Skeletal muscle satellite cell (primary cell): ENCODE measurements at regions not wholly inside any gene's neighbourhood (a gene's known extent, or its start where the extent isn't known, plus 50 kb on each side); places are given as distances from the start of the nearest gene placed in this dataset. TPM values are rescaled to one million over a fixed set of nuclear protein-coding genes. Genes with fewer than 3 reads are reported as not detected.
"Not testable (repeated sequence)": the region's sequence is repeated elsewhere in the genome, so short reads cannot be mapped to it uniquely, and the experiment has no call there.

Experiments
- H3K27me3 ChIP-seq: 2 replicates; pipeline ENCODE4 v1.7.0; 2013; ENCODE audit warnings: low read length; ENCODE audit not compliant: control insufficient read depth, insufficient read depth
- H3K36me3 ChIP-seq: 2 replicates; pipeline ENCODE4 v1.7.0; 2013; ENCODE audit warnings: mild to moderate bottlenecking, control low read depth, low read length; ENCODE audit not compliant: insufficient read depth
- H3K4me1 ChIP-seq: 2 replicates; pipeline ENCODE4 v1.7.0; 2013; ENCODE audit warnings: low read length; ENCODE audit not compliant: control insufficient read depth, insufficient read depth
- H3K4me2 ChIP-seq: 2 replicates; pipeline ENCODE4 v1.7.0; 2013; ENCODE audit warnings: mild to moderate bottlenecking, low read length
- H3K4me3 ChIP-seq: 2 replicates; pipeline ENCODE4 v1.7.0; 2013; ENCODE audit warnings: low read length
- H3K9ac ChIP-seq: 2 replicates; pipeline ENCODE4 v1.7.0; 2013; ENCODE audit warnings: mild to moderate bottlenecking, low read depth, low read length, moderate library complexity
- H3K9me3 ChIP-seq: replicated peaks from 2 replicates; pipeline ENCODE4 v1.7.0; 2013; ENCODE audit warnings: mild to moderate bottlenecking, control low read depth, low read length
- small RNA-seq: library from RNA; depleted of rRNA; stranded (forward); fragments of <200 nt; gene quantifications from one replicate; pipeline ENCODE3, GENCODE V24; 2012

DNA sequence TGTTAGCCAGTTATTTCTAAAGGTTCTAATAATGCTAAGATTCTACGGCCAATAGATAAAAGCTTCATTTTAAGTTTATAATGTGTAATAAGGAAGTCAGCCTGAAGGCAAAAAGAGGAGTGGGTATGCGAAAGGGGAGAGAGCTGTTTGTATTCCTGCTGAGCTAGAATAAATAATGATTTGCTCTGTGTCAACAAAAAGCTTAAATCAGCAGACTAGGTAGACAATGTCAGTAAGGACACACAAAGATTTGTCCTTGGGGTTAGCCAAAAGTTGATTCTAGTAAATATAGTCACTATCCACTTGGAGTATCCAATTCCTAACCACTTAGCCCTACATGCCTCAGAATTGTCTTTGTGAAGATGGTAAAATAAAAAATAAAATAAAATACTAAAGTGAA, 90.3 kb upstream of the GRIA3 start:
- Histone ChIP-seq H3K4me3 (no peak overlapping the region), H3K36me3 (no peaks in the 10 kb centered on the region), H3K27me3 (no peaks in the 10 kb centered on the region)

DNA sequence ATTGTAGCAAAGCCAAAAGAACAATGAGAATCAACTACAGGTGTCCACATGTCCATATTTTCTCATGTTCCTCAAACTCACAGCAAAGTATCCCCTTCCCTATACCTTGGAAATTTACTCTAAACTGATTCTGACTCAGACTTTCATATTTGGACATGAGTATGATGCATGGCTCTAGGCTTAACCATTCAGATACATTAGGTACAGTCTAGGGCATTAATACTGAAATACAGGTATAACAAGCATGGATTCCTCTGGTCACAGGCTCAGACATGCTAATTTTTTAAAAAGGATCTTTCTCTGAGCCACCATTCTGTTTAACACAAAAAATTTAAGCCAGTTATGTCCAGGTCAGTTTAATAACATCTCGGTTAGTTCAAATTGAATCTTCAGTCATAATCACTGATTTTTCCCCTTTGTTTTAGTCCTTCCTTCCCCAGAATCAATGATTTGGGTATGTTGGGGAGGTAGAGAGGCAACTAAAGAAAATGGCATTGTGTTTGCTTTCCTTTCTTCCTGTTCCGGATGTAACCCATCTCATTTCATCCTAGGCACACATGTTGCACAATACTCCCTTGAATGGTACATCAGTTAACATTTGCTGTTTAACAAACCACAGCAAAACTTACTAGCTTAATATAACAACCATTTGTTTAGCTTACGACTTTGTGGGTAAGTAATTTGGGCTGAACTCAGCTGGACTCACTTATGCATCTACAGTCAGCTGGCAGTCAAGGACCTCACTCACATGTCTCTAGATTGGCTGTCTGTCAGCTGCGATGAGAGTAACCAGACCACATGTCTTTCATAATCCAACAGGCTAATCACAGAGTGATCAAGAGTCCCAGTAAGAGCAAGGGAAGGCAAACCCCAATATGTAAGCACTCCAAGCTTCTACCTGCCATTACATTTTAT, 75.3 kb upstream of the GRIA3 start:
- no peak overlapping the region for H3K9ac ChIP-seq

More for the DNA sequence above, 90.3 kb upstream of the GRIA3 start:
- no peaks in the 10 kb centered on the region for H3K4me1 ChIP-seq
- no peak overlapping the region for H3K4me2 ChIP-seq
- no peaks in the 10 kb centered on the region for H3K9me3 ChIP-seq
- no peak overlapping the region for H3K9ac ChIP-seq

DNA sequence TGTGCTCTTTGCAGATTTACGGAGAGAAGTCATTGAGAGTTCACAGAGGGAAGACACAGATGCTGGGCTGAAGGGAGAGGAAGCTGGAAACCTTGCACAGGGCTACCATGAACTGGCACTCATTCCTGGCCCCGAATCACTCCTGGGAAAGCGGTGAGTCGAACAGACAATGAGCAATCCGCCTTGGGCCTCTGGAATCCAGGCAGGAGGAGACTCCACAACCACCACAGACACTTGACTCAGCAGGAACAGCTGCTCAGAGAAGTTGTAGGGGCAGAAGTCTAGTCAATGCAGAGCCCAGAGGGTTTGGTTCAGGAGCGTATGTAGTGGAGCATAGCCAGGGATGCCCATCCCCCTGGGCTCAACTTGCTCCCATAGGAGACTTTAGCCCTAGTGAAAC, 62.8 kb upstream of the GRIA3 start:
- Histone ChIP-seq H3K4me3 (no peak overlapping the region), H3K36me3 (no peaks in the 10 kb centered on the region), H3K27me3 (no peaks in the 10 kb centered on the region), H3K9me3 (no peaks in the 10 kb centered on the region), H3K4me2 (no peak overlapping the region), H3K9ac (no peak overlapping the region), H3K4me1 (no peaks in the 10 kb centered on the region)

More for the DNA sequence above, 75.3 kb upstream of the GRIA3 start:
- Histone ChIP-seq H3K36me3 (no peaks in the 10 kb centered on the region), H3K4me2 (no peak overlapping the region), H3K4me3 (no peak overlapping the region), H3K4me1 (no peaks in the 10 kb centered on the region), H3K9me3 (no peaks in the 10 kb centered on the region), H3K27me3 (no peaks in the 10 kb centered on the region)

DNA sequence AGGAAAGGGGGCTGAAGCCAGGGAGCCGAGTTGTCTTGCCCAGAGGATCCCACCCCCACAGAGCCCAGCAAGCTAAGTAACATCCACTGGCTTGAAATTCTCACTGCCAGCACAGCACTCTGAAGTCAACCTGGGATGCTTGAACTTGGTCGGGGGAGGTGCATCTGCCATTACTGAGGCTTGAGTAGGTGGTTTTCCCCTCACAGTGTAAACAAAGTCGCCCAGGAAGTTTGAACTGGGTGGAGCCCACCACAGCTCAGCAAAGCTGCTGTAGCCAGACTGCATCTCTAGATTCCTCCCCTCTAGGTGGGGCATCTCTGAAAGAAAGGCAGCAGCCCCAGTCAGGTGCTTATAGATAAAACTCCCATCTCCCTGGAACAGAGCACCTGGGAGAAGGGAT, 54.3 kb upstream of the GRIA3 start:
- not testable (repeated sequence) for H3K9ac ChIP-seq, H3K27me3 ChIP-seq, H3K4me1 ChIP-seq, H3K4me2 ChIP-seq, H3K36me3 ChIP-seq, H3K9me3 ChIP-seq, H3K4me3 ChIP-seq

Small RNA genes lying in the stretch of these regions (small RNA-seq; reads per million reads assigned to genes)
- not detected for gene MIR3672
- gene RF00012 = not detected
